ENCODE measurements at regions not wholly inside any gene's neighbourhood (a gene's known extent, or its start where the extent isn't known, plus 50 kb on each side); places are given as distances from the start of the nearest gene placed in this dataset.

- no peak overlapping the region for H3K9ac ChIP-seq (ENCODE audit: low read length in 3 of 3)
- no peaks in the 10 kb centered on the region for H3K4me1 ChIP-seq (ENCODE audit: control insufficient read depth in 2 of 3, insufficient read depth in 2 of 3, low read depth in 1 of 3, low read length in 3 of 3)
- intact Hi-C loops (cut with DNase I), result no loop called here
- no peak overlapping the region for H3K4me3 ChIP-seq (ENCODE audit: low read length in 3 of 3)
- FAIRE-seq (no peak), DNase-seq (no peak)
- no peaks in the 10 kb centered on the region for H3K9me3 ChIP-seq (ENCODE audit: control insufficient read depth in 2 of 3, insufficient read depth in 1 of 3, low read length in 3 of 3)
- no peaks in the 10 kb centered on the region for H3K36me3 ChIP-seq (ENCODE audit: control insufficient read depth in 2 of 3, insufficient read depth in 3 of 3, low read length in 3 of 3)
- H3K27ac ChIP-seq (ENCODE audit: low read depth in 2 of 2, low read length in 2 of 2), result no peak overlapping the region
- no peak for TF ChIP-seq CTCF (IDR thresholded peaks at IDR 0.05; ENCODE audit: borderline replicate concordance, extremely low read depth, insufficient read depth)
- no peaks in the 10 kb centered on the region for H3K27me3 ChIP-seq (ENCODE audit: control insufficient read depth, insufficient read depth, low read length)
These were observed 293.3 kb downstream of the METTL15 start for GRCh38 chr11:28401446-28401845.

- H3K27me3 ChIP-seq (ENCODE audit: control insufficient read depth, insufficient read depth, low read length), result no peaks in the 10 kb centered on the region
- no peaks in the 10 kb centered on the region for H3K36me3 ChIP-seq (ENCODE audit: control insufficient read depth in 2 of 3, insufficient read depth in 3 of 3, low read length in 3 of 3)
- no peaks in the 10 kb centered on the region for H3K9me3 ChIP-seq (ENCODE audit: control insufficient read depth in 2 of 3, insufficient read depth in 1 of 3, low read length in 3 of 3)
- no peaks in the 10 kb centered on the region for H3K4me1 ChIP-seq (ENCODE audit: control insufficient read depth in 2 of 3, insufficient read depth in 2 of 3, low read depth in 1 of 3, low read length in 3 of 3)
- no peak overlapping the region for H3K27ac ChIP-seq (ENCODE audit: low read depth in 2 of 2, low read length in 2 of 2)
- DNase-seq (peak in 2 of 5 donors; percentile 8 to 23), FAIRE-seq (no peak)
- TF ChIP-seq CTCF (IDR thresholded peaks at IDR 0.05; ENCODE audit: borderline replicate concordance, extremely low read depth, insufficient read depth), result no peak
- no peak overlapping the region for H3K4me3 ChIP-seq (ENCODE audit: low read length in 3 of 3)
- intact Hi-C loops (cut with DNase I), result no loop called here
- H3K9ac ChIP-seq (ENCODE audit: low read length in 3 of 3), result no peak overlapping the region
These were observed 292.3 kb downstream of the METTL15 start for GRCh38 chr11:28400331-28401100.

- no peaks in the 10 kb centered on the region for H3K36me3 ChIP-seq (ENCODE audit: control insufficient read depth in 2 of 3, insufficient read depth in 3 of 3, low read length in 3 of 3)
- H3K27ac ChIP-seq (ENCODE audit: low read depth in 2 of 2, low read length in 2 of 2), result no peak overlapping the region
- H3K9me3 ChIP-seq (ENCODE audit: control insufficient read depth in 2 of 3, insufficient read depth in 1 of 3, low read length in 3 of 3), result no peaks in the 10 kb centered on the region
- H3K27me3 ChIP-seq (ENCODE audit: control insufficient read depth, insufficient read depth, low read length), result no peaks in the 10 kb centered on the region
- FAIRE-seq (no peak), DNase-seq (no peak)
- intact Hi-C loops (cut with DNase I), result no loop called here
- H3K4me1 ChIP-seq (ENCODE audit: control insufficient read depth in 2 of 3, insufficient read depth in 2 of 3, low read depth in 1 of 3, low read length in 3 of 3), result no peaks in the 10 kb centered on the region
- no peak overlapping the region for H3K9ac ChIP-seq (ENCODE audit: low read length in 3 of 3)
- TF ChIP-seq CTCF (IDR thresholded peaks at IDR 0.05; ENCODE audit: borderline replicate concordance, extremely low read depth, insufficient read depth), result no peak
- H3K4me3 ChIP-seq (ENCODE audit: low read length in 3 of 3), result no peak overlapping the region
These were observed 285.2 kb downstream of the METTL15 start for GRCh38 chr11:28393348-28393747.

Data from kidney (tissue), 13 donors.